Adrenal gland (tissue), 9 donors: ENCODE measurements at regions not wholly inside any gene's neighbourhood (a gene's known extent, or its start where the extent isn't known, plus 50 kb on each side); places are given as distances from the start of the nearest gene placed in this dataset.

Experiments
- DNase-seq, 7 donors: peaks; one replicate each; pipeline ENCODE4 v3.0.0-alpha.2; 2019 to 2020
- H3K27ac ChIP-seq, 5 donors: fragments of 200-600 bp; sonication (generic) in 4 of 5; 1 replicate in 3 of 5; 2 replicates in 2 of 5; pipeline versions ENCODE4 v1.5.1 to v1.8.0; 2016 to 2020; ENCODE audit warnings: mild to moderate bottlenecking in 1 of 5
- H3K27me3 ChIP-seq: fragments of 200-600 bp; 2 replicates; pipeline ENCODE4 v1.8.0; 2021
- H3K36me3 ChIP-seq, 2 donors: fragments of 200-600 bp; replicated peaks in 1 of 2; 1 replicate in 1 of 2; 2 replicates in 1 of 2; pipeline versions ENCODE4 v1.5.1 to v1.8.0; 2018 to 2022
- H3K4me1 ChIP-seq, 2 donors: fragments of 200-600 bp; replicated peaks in 1 of 2; 1 replicate in 1 of 2; 2 replicates in 1 of 2; pipeline versions ENCODE4 v1.5.1 to v1.8.0; 2018 to 2021
- H3K4me3 ChIP-seq, 4 donors: fragments of 200-600 bp; sonication (generic) in 3 of 4; one replicate each; pipeline ENCODE4 v1.5.1; 2016 to 2018
- H3K9me3 ChIP-seq, 3 donors: fragments of 200-600 bp; sonication (generic) in 1 of 3; replicated peaks in 1 of 3; 1 replicate in 2 of 3; 2 replicates in 1 of 3; pipeline versions ENCODE4 v1.5.1 to v1.8.0; 2016 to 2021
- POLR2A ChIP-seq, 2 donors: fragments of 450-650 bp; IDR thresholded peaks; one replicate each; pipeline ENCODE4 v1.6.1; 2017; ENCODE audit warnings: antibody characterized with exemption in 2 of 2, mild to moderate bottlenecking in 2 of 2, moderate library complexity in 1 of 2
- whole genome bisulfite sequencing, 4 donors: extraction: QIAGEN DNeasy Blood & Tissue Kit in 2 of 4; methylation state at CpG; one replicate each; pipeline versions ENCODE4 v1.1.5 to v1.1.7; 2013 to 2017; 5-methylcytosine and 5-hydroxymethylcytosine counted together
- intact Hi-C, 2 donors: fragments of 100-400 bp; cut with DNase I; formaldehyde crosslinking; loops; one replicate each; pipeline versions ENCODE4 v1.14.1 to v1.15.0; 2022 to 2023
- TF ChIP-seq, protein P1 (sequence below), 6 experiments: fragments of 450-650 bp in 4 of 6; fragments of 200-600 bp in 2 of 6; sonication (generic) in 1 of 6; IDR thresholded peaks; 1 replicate in 5 of 6; 2 replicates in 1 of 6; pipeline versions ENCODE4 v1.5.1 to v1.8.0; 2016 to 2021; ENCODE audit warnings: antibody characterized with exemption in 6 of 6, mild to moderate bottlenecking in 2 of 6, moderate library complexity in 1 of 6
- donor health status: healthy with polysubstance abuse.
- donor health status: Bipolar disorder and iron deficiency.
- donor health status: DM: yes; HTN: yes; CAD: no.
- donor health status: DM: no; HTN: no; CAD: no.
- donor health status: DM: no; HTN: no; CAD: no.

GRCh38 chr18:67742954-67743353, 226.4 kb upstream of the DSEL start:
- intact Hi-C loops: no loop called here
- H3K4me3 ChIP-seq: no peak overlapping the region
- H3K27me3 ChIP-seq: no peaks in the 10 kb centered on the region
- no peak overlapping the region for H3K27ac ChIP-seq
- H3K36me3 ChIP-seq: no peaks in the 10 kb centered on the region
- TF ChIP-seq, protein P1, sequence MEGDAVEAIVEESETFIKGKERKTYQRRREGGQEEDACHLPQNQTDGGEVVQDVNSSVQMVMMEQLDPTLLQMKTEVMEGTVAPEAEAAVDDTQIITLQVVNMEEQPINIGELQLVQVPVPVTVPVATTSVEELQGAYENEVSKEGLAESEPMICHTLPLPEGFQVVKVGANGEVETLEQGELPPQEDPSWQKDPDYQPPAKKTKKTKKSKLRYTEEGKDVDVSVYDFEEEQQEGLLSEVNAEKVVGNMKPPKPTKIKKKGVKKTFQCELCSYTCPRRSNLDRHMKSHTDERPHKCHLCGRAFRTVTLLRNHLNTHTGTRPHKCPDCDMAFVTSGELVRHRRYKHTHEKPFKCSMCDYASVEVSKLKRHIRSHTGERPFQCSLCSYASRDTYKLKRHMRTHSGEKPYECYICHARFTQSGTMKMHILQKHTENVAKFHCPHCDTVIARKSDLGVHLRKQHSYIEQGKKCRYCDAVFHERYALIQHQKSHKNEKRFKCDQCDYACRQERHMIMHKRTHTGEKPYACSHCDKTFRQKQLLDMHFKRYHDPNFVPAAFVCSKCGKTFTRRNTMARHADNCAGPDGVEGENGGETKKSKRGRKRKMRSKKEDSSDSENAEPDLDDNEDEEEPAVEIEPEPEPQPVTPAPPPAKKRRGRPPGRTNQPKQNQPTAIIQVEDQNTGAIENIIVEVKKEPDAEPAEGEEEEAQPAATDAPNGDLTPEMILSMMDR (IDR thresholded peaks at IDR 0.05): no peak
- no peak for TF ChIP-seq POLR2A (IDR thresholded peaks at IDR 0.05)
- no peaks in the 10 kb centered on the region for H3K4me1 ChIP-seq
- no peak for DNase-seq
- no peaks in the 10 kb centered on the region for H3K9me3 ChIP-seq
- WGBS, 4 donors: 57 to 81% (median 74%) methylated on average over 1 of the region's 1 CpG

GRCh38 chr18:67742525-67742924, 226.0 kb upstream of the DSEL start:
- intact Hi-C loops: no loop called here

GRCh38 chr18:67735506-67735905, 219.0 kb upstream of the DSEL start:
- TF ChIP-seq, protein P1 (IDR thresholded peaks at IDR 0.05): no peak
- TF ChIP-seq POLR2A (IDR thresholded peaks at IDR 0.05): no peak
- WGBS, 4 donors: 74 to 80% (median 75%) methylated on average over 6 of the region's 6 CpGs
- no peak for DNase-seq
- no peaks in the 10 kb centered on the region for H3K36me3 ChIP-seq
- H3K9me3 ChIP-seq: no peaks in the 10 kb centered on the region
- no peak overlapping the region for H3K27ac ChIP-seq
- no peak overlapping the region for H3K4me3 ChIP-seq
- H3K4me1 ChIP-seq: peaks cover 6% of the 10 kb centered on the region in 2 donors
- intact Hi-C loops: no loop called here
- H3K27me3 ChIP-seq: no peaks in the 10 kb centered on the region

More at GRCh38 chr18:67742525-67742924, 226.0 kb upstream of the DSEL start:
- 84 to 92% (median 88%) methylated on average over 1 to 7 of the region's 7 CpGs for whole genome bisulfite sequencing, 4 donors
- H3K36me3 ChIP-seq: no peaks in the 10 kb centered on the region
- no peak for TF ChIP-seq POLR2A (IDR thresholded peaks at IDR 0.05)
- TF ChIP-seq, protein P1 (IDR thresholded peaks at IDR 0.05): no peak
- no peaks in the 10 kb centered on the region for H3K4me1 ChIP-seq
- no peak for DNase-seq
- no peaks in the 10 kb centered on the region for H3K9me3 ChIP-seq
- H3K27ac ChIP-seq: no peak overlapping the region
- H3K4me3 ChIP-seq: no peak overlapping the region
- H3K27me3 ChIP-seq: no peaks in the 10 kb centered on the region

- peaks cover 6% of the 10 kb centered on the region in 2 donors for H3K4me1 ChIP-seq
- WGBS, 4 donors: 40 to 64% (median 46%) methylated on average over 1 of the region's 1 CpG
- H3K27me3 ChIP-seq: no peaks in the 10 kb centered on the region
- H3K36me3 ChIP-seq: no peaks in the 10 kb centered on the region
- intact Hi-C loops: no loop called here
- H3K9me3 ChIP-seq: no peaks in the 10 kb centered on the region
- no peak for DNase-seq
- H3K27ac ChIP-seq: no peak overlapping the region
- H3K4me3 ChIP-seq: no peak overlapping the region
- TF ChIP-seq, protein P1 (IDR thresholded peaks at IDR 0.05): no peak
- TF ChIP-seq POLR2A (IDR thresholded peaks at IDR 0.05): no peak
Observed at GRCh38 chr18:67733088-67733487, 216.6 kb upstream of the DSEL start.
